ENCODE measurements at regions not wholly inside any gene's neighbourhood (a gene's known extent, or its start where the extent isn't known, plus 50 kb on each side); places are given as distances from the start of the nearest gene placed in this dataset.

DNA sequence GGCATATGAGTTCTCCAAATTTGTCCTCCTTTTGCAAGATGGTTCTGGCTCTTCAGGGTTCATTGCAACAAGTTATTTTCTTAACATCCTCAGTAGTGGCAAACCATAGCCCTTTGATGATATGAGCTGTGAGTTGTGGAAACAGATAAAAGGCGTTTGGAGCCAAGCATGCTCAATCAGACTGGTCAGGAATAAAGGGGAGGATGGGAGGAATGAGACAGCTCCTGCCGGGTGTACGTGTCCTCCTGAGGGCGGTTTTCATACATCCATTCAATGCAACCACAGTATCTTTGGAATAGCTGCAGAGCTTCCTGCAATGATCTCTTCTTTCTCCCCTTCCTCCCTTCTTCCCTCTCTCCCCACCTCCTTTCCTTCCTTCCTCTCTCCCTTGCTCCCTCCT lies 245.8 kb downstream of the GLI2 start:
- peaks cover 5% of the 10 kb centered on the region for H3K36me3 ChIP-seq
- TF ChIP-seq, protein P1, sequence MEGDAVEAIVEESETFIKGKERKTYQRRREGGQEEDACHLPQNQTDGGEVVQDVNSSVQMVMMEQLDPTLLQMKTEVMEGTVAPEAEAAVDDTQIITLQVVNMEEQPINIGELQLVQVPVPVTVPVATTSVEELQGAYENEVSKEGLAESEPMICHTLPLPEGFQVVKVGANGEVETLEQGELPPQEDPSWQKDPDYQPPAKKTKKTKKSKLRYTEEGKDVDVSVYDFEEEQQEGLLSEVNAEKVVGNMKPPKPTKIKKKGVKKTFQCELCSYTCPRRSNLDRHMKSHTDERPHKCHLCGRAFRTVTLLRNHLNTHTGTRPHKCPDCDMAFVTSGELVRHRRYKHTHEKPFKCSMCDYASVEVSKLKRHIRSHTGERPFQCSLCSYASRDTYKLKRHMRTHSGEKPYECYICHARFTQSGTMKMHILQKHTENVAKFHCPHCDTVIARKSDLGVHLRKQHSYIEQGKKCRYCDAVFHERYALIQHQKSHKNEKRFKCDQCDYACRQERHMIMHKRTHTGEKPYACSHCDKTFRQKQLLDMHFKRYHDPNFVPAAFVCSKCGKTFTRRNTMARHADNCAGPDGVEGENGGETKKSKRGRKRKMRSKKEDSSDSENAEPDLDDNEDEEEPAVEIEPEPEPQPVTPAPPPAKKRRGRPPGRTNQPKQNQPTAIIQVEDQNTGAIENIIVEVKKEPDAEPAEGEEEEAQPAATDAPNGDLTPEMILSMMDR (IDR thresholded peaks at IDR 0.05; ENCODE audit: low read depth, low read length) = no peak
- H3K4me1 ChIP-seq (ENCODE audit: low read depth) = no peaks in the 10 kb centered on the region
- no peak overlapping the region for H3K27ac ChIP-seq
- H3K9me3 ChIP-seq (ENCODE audit: low read depth) = no peaks in the 10 kb centered on the region
- H3K4me3 ChIP-seq = no peak overlapping the region
- H3K27me3 ChIP-seq = no peaks in the 10 kb centered on the region
- DNase-seq (ENCODE audit: low read depth in 1 of 2, low spot score in 1 of 2) = no peak

DNA sequence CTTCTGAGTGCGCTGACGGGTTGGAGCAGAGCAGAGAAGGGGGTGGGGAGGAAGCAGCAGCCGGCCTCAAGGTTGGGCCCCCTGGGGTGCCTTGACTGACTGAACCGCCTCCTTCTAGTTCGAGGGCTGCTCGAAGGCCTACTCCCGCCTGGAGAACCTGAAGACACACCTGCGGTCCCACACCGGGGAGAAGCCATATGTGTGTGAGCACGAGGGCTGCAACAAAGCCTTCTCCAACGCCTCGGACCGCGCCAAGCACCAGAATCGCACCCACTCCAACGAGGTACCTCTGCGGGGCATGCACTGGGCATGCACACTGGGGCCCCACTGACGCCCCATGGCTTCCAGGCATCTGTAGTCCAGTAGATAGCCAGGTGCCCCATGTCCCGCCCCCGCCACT lies 246.9 kb downstream of the GLI2 start:
- Histone ChIP-seq H3K27me3 (no peaks in the 10 kb centered on the region), H3K27ac (no peak overlapping the region), H3K4me3 (no peak overlapping the region), H3K36me3 (peaks cover 5% of the 10 kb centered on the region), H3K9me3 (ENCODE audit: low read depth) (no peaks in the 10 kb centered on the region), H3K4me1 (ENCODE audit: low read depth) (no peaks in the 10 kb centered on the region)
- TF ChIP-seq, protein P1 (IDR thresholded peaks at IDR 0.05; ENCODE audit: low read depth, low read length) = no peak
- no peak for DNase-seq (ENCODE audit: low read depth in 1 of 2, low spot score in 1 of 2)

DNA sequence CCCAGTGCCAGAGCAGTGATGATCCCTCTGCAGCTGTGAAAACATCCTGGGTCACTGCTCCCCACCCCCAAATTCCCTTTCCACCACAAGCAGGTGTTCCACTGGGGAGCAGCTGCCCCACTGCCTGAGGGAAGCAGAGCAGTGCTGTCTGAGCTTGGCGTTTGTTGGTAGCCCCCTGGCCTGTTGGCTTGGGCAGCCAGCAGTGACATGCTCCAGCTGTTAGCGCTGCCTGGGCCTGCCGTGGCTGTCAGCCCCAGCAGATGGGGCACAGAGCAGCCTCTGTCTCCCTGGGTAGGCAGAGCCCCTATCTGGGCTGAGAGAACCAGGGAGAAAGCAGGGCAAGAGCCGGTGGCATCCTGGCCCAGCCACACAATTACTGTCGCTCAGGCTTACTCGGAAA lies 247.7 kb downstream of the GLI2 start:
- Histone ChIP-seq H3K27me3 (no peaks in the 10 kb centered on the region), H3K4me1 (ENCODE audit: low read depth) (no peaks in the 10 kb centered on the region), H3K27ac (no peak overlapping the region), H3K9me3 (ENCODE audit: low read depth) (no peaks in the 10 kb centered on the region), H3K4me3 (no peak overlapping the region), H3K36me3 (peaks cover 5% of the 10 kb centered on the region)
- TF ChIP-seq, protein P1 (IDR thresholded peaks at IDR 0.05; ENCODE audit: low read depth, low read length) = no peak
- DNase-seq (ENCODE audit: low read depth in 1 of 2, low spot score in 1 of 2) = no peak

DNA sequence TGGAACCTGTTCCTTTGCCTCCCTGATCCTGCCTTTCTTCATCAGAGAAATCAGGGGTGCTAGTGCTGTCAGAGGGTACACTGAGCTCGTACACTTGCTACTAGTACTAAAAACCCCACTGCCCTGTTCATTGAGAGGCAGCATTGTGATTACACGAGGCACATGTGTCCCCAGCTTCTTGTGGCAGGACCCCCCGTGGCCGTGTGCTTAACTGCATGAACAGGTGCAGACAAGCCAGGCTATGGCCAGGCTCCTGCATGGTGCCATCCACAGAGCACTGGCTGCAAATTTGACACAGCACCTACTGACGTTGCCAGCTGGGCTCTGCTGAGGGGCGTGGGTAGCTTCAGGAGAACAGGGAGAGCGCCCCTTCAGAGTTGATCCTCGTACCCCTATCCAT lies 248.4 kb downstream of the GLI2 start:
- TF ChIP-seq, protein P1 (IDR thresholded peaks at IDR 0.05; ENCODE audit: low read depth, low read length) = no peak
- H3K9me3 ChIP-seq (ENCODE audit: low read depth) = no peaks in the 10 kb centered on the region
- peaks cover 5% of the 10 kb centered on the region for H3K36me3 ChIP-seq
- no peaks in the 10 kb centered on the region for H3K4me1 ChIP-seq (ENCODE audit: low read depth)
- H3K27ac ChIP-seq = no peak overlapping the region
- no peak for DNase-seq (ENCODE audit: low read depth in 1 of 2, low spot score in 1 of 2)
- H3K4me3 ChIP-seq = no peak overlapping the region
- no peaks in the 10 kb centered on the region for H3K27me3 ChIP-seq

DNA sequence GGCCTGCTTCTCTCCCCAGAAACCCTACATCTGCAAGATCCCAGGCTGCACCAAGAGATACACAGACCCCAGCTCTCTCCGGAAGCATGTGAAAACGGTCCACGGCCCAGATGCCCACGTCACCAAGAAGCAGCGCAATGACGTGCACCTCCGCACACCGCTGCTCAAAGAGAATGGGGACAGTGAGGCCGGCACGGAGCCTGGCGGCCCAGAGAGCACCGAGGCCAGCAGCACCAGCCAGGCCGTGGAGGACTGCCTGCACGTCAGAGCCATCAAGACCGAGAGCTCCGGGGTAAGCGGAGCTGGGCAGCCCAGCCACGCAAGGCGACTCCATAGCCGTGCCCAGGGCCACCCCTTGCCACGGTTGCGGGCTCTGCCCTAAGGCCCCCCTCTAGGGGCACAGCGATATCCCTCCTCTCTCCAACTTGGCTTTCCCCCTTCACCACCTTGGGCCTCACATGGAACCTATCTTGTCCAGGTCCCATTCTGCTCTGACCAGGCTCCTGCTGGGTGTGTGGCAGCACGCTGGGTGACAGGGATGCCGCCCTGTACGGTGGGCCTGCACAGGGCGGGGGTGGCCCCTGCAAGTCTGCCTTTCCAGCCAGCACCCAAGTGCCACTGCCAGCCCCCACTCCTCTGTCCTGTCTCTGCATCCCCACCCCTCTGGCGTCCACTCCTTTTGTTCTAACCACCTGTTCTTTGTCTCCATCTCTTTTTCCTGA lies 248.9 kb downstream of the GLI2 start:
- H3K36me3 ChIP-seq = peaks cover 5% of the 10 kb centered on the region
- H3K9me3 ChIP-seq (ENCODE audit: low read depth) = no peaks in the 10 kb centered on the region
- TF ChIP-seq, protein P1 (IDR thresholded peaks at IDR 0.05; ENCODE audit: low read depth, low read length) = no peak
- H3K4me1 ChIP-seq (ENCODE audit: low read depth) = no peaks in the 10 kb centered on the region
- H3K27me3 ChIP-seq = no peaks in the 10 kb centered on the region
- H3K27ac ChIP-seq = no peak overlapping the region
- no peak overlapping the region for H3K4me3 ChIP-seq
- DNase-seq (ENCODE audit: low read depth in 1 of 2, low spot score in 1 of 2) = no peak

All from cardiac muscle cell (in vitro differentiated cells and primary cell).